Neuronal stem cell (in vitro differentiated cells): ENCODE measurements at regions not wholly inside any gene's neighbourhood (a gene's known extent, or its start where the extent isn't known, plus 50 kb on each side); places are given as distances from the start of the nearest gene placed in this dataset.
A peak's percentile ranks its signal among the peaks of the same experiment; 100 is the strongest.

Experiments
- DNase-seq: peaks from one replicate; pipeline ENCODE4 v3.0.0-alpha.2; 2013; ENCODE audit warnings: low spot score
- H2AFZ ChIP-seq: one replicate; pipeline ENCODE4 v1.6.1; 2013; ENCODE audit warnings: mild to moderate bottlenecking, low read length, inconsistent platforms
- H2AK5ac ChIP-seq: 2 replicates; pipeline ENCODE4 v1.6.1; 2013; ENCODE audit warnings: low read depth, mild to moderate bottlenecking, inconsistent platforms, low read length, moderate library complexity, mixed read lengths
- H2BK120ac ChIP-seq: 2 replicates; pipeline ENCODE4 v1.6.1; 2013; ENCODE audit warnings: low read depth, mild to moderate bottlenecking, inconsistent platforms, low read length, moderate library complexity, mixed read lengths
- H2BK12ac ChIP-seq: one replicate; pipeline ENCODE4 v1.6.1; 2013; ENCODE audit warnings: low read length, inconsistent platforms
- H2BK15ac ChIP-seq: 2 replicates; pipeline ENCODE4 v1.6.1; 2013; ENCODE audit warnings: mild to moderate bottlenecking, low read length, inconsistent platforms, mixed read lengths
- H2BK5ac ChIP-seq: one replicate; pipeline ENCODE4 v1.6.1; 2013; ENCODE audit warnings: inconsistent platforms, mild to moderate bottlenecking, low read length, moderate library complexity
- H3K14ac ChIP-seq: one replicate; pipeline ENCODE4 v1.6.1; 2013; ENCODE audit warnings: low read length, inconsistent platforms
- H3K18ac ChIP-seq: 2 replicates; pipeline ENCODE4 v1.6.1; 2013; ENCODE audit warnings: low read length, inconsistent platforms
- H3K23ac ChIP-seq: 2 replicates; pipeline ENCODE4 v1.6.1; 2013; ENCODE audit warnings: low read depth, mild to moderate bottlenecking, mixed read lengths, low read length, inconsistent platforms; ENCODE audit not compliant: poor library complexity
- H3K27ac ChIP-seq: replicated peaks from 3 replicates; pipeline ENCODE4 v1.5.1; 2013; ENCODE audit warnings: low read length, inconsistent platforms
- H3K27me3 ChIP-seq, 3 experiments: 2 replicates each; pipeline ENCODE4 v1.6.1; 2013; ENCODE audit warnings: low read length in 3 of 3, mild to moderate bottlenecking in 2 of 3, inconsistent platforms in 1 of 3, low read depth in 1 of 3, mixed read lengths in 1 of 3, moderate library complexity in 1 of 3; ENCODE audit not compliant: control insufficient read depth in 3 of 3, insufficient read depth in 3 of 3
- H3K36me3 ChIP-seq, 2 donors: replicated peaks in 1 of 2; 2 replicates each; pipeline ENCODE4 v1.6.1; 2013; ENCODE audit warnings: low read length in 2 of 2; ENCODE audit not compliant: control insufficient read depth in 2 of 2, insufficient read depth in 2 of 2
- H3K4ac ChIP-seq: 2 replicates; pipeline ENCODE4 v1.6.1; 2013; ENCODE audit warnings: inconsistent platforms, mild to moderate bottlenecking, low read length, moderate library complexity
- H3K4me1 ChIP-seq, 2 donors: 1 replicate in 1 of 2; 2 replicates in 1 of 2; pipeline ENCODE4 v1.6.1; 2013; ENCODE audit warnings: low read length in 2 of 2, low read depth in 1 of 2; ENCODE audit not compliant: control insufficient read depth in 2 of 2, insufficient read depth in 1 of 2
- H3K4me2 ChIP-seq: one replicate; pipeline ENCODE4 v1.6.1; 2013; ENCODE audit warnings: mild to moderate bottlenecking, low read length, inconsistent platforms; ENCODE audit not compliant: insufficient read depth, poor library complexity, severe bottlenecking
- H3K4me3 ChIP-seq, 2 donors: 2 replicates each; pipeline ENCODE4 v1.5.1; 2013; ENCODE audit warnings: low read length in 2 of 2, mild to moderate bottlenecking in 2 of 2, inconsistent platforms in 1 of 2, moderate library complexity in 1 of 2
- H3K79me1 ChIP-seq: one replicate; pipeline ENCODE4 v1.6.1; 2013; ENCODE audit warnings: low read depth, mild to moderate bottlenecking, inconsistent platforms, low read length, moderate library complexity
- H3K9ac ChIP-seq: one replicate; pipeline ENCODE4 v1.6.1; 2013; ENCODE audit warnings: mild to moderate bottlenecking, low read depth, low read length, inconsistent platforms; ENCODE audit not compliant: poor library complexity
- H3K9me3 ChIP-seq, 2 donors: replicated peaks in 1 of 2; 2 replicates each; pipeline versions ENCODE3 to v1.6.1; 2013; ENCODE audit warnings: low read length in 2 of 2, mild to moderate bottlenecking in 2 of 2, inconsistent platforms in 1 of 2, low read depth in 1 of 2, mixed read lengths in 1 of 2, moderate library complexity in 1 of 2; ENCODE audit not compliant: control insufficient read depth in 2 of 2, insufficient read depth in 1 of 2
- H4K8ac ChIP-seq: one replicate; pipeline ENCODE4 v1.6.1; 2013; ENCODE audit warnings: low read depth, mild to moderate bottlenecking, inconsistent platforms, low read length, moderate library complexity
- H4K91ac ChIP-seq: one replicate; pipeline ENCODE4 v1.6.1; 2013; ENCODE audit warnings: low read length, low read depth, mild to moderate bottlenecking, inconsistent platforms; ENCODE audit not compliant: poor library complexity
- WGBS, 2 donors: extraction: QIAGEN DNeasy Blood & Tissue Kit; methylation state at CpG; one replicate each; pipeline ENCODE4 v1.1.7; 2013; ENCODE audit warnings: missing lambda C conversion rate in 2 of 2, mixed read lengths in 1 of 2; ENCODE audit not compliant: insufficient read length in 2 of 2, insufficient replicate concordance in 1 of 2; ENCODE audit errors: extremely low coverage in 2 of 2; 5-methylcytosine and 5-hydroxymethylcytosine counted together

DNA sequence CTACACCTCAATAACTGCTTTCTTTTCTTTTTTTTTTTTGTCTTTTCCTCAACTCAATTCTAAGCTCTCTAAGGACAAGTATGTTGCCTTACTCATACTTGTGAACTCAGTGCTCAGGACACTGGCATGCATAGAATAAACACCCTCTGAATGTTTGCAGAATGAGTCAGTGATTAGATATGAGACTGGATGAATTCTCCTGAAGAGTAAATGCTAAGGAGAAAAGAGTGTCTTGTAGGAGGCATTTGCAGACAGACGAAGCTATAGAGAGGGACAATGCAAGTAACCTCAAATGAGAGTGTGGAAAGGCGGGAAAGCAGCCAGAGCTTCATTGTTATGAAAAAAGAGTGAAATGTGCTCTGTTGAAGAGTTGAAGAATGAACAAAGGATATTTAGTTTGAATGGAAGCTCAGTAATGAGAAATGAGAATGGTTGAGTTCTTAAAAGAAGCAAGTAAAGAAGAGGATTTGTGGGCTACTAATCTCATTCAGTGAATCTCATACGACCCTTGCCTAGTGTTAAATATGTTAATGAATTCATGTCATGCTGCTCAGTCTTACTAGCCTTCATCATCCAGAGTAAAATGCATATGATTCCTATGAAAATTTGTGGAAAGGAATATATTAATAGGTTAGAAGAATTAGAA is 166.1 kb upstream of the DPYD start:
- no peak overlapping the region for H3K23ac ChIP-seq
- WGBS, 2 donors: no CpG with 5 or more reads among the region's 3 CpGs
- peak overlapping the region; percentile 59 for H2AFZ ChIP-seq
- no peaks in the 10 kb centered on the region for H3K27me3 ChIP-seq
- no peak overlapping the region for H3K14ac ChIP-seq
- H4K91ac ChIP-seq: no peak overlapping the region
- peak overlapping the region; percentile 1 for H3K27ac ChIP-seq
- DNase-seq: peak; percentile 29
- H3K9ac ChIP-seq: no peak overlapping the region
- no peak overlapping the region for H3K4me3 ChIP-seq
- H2BK5ac ChIP-seq: no peak overlapping the region
- no peak overlapping the region for H2BK12ac ChIP-seq
- H3K18ac ChIP-seq: no peak overlapping the region
- no peak overlapping the region for H3K4me2 ChIP-seq
- no peaks in the 10 kb centered on the region for H3K4me1 ChIP-seq
- no peaks in the 10 kb centered on the region for H3K36me3 ChIP-seq
- no peak overlapping the region for H2BK15ac ChIP-seq
- H3K9me3 ChIP-seq: no peaks in the 10 kb centered on the region
- H2AK5ac ChIP-seq: no peak overlapping the region
- H3K4ac ChIP-seq: no peak overlapping the region
- no peak overlapping the region for H4K8ac ChIP-seq
- no peak overlapping the region for H2BK120ac ChIP-seq
- H3K79me1 ChIP-seq: no peaks in the 10 kb centered on the region

DNA sequence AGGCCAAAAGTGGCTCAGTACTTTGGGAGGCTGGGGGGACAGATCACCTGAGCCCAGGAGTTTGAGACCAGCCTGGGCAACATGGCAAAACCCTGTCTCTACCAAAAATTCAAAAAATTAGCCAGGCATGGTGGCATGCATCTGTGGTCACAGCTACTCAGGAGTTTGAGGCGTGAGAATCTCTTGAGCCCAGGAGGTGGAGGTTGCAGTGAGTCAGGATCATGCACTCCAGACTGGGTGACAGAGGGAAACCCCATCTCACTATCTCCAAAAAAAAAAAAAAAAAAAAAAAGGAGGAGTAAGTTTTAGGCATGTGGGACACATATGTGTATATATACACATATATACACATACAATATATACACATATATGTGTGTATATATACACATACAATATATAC is 165.3 kb upstream of the DPYD start:
- Histone ChIP-seq H3K36me3 (no peaks in the 10 kb centered on the region), H2BK120ac (no peak overlapping the region), H3K18ac (no peak overlapping the region), H2BK15ac (no peak overlapping the region), H3K27ac (no peak overlapping the region), H2BK12ac (no peak overlapping the region), H3K4me2 (no peak overlapping the region), H3K79me1 (no peaks in the 10 kb centered on the region), H3K27me3 (no peaks in the 10 kb centered on the region), H3K4me3 (no peak overlapping the region), H2AFZ (no peak overlapping the region), H2BK5ac (no peak overlapping the region), H2AK5ac (no peak overlapping the region), H3K9ac (no peak overlapping the region), H3K23ac (no peak overlapping the region), H3K9me3 (no peaks in the 10 kb centered on the region), H4K91ac (no peak overlapping the region), H4K8ac (no peak overlapping the region), H3K14ac (no peak overlapping the region), H3K4ac (no peak overlapping the region), H3K4me1 (no peaks in the 10 kb centered on the region)
- no CpG with 5 or more reads among the region's 1 CpG for WGBS, 2 donors
- no peak for DNase-seq

- no peak overlapping the region for H3K18ac ChIP-seq
- H3K9me3 ChIP-seq: no peaks in the 10 kb centered on the region
- H2BK15ac ChIP-seq: no peak overlapping the region
- no peak overlapping the region for H2BK120ac ChIP-seq
- WGBS, 2 donors: no CpG with 5 or more reads among the region's 2 CpGs
- DNase-seq: no peak
- no peaks in the 10 kb centered on the region for H3K79me1 ChIP-seq
- H3K4me1 ChIP-seq: no peaks in the 10 kb centered on the region
- no peak overlapping the region for H2BK5ac ChIP-seq
- H4K8ac ChIP-seq: no peak overlapping the region
- H3K14ac ChIP-seq: no peak overlapping the region
- no peaks in the 10 kb centered on the region for H3K36me3 ChIP-seq
- H3K4me2 ChIP-seq: no peak overlapping the region
- H3K4ac ChIP-seq: no peak overlapping the region
- H4K91ac ChIP-seq: no peak overlapping the region
- no peak overlapping the region for H2AFZ ChIP-seq
- H2BK12ac ChIP-seq: no peak overlapping the region
- H3K9ac ChIP-seq: no peak overlapping the region
- H3K27me3 ChIP-seq: no peaks in the 10 kb centered on the region
- H3K4me3 ChIP-seq: no peak overlapping the region
- H2AK5ac ChIP-seq: no peak overlapping the region
- H3K23ac ChIP-seq: no peak overlapping the region
- H3K27ac ChIP-seq: no peak overlapping the region
Observed at GRCh38 chr1:98084188-98084587, 163.4 kb upstream of the DPYD start.

DNA sequence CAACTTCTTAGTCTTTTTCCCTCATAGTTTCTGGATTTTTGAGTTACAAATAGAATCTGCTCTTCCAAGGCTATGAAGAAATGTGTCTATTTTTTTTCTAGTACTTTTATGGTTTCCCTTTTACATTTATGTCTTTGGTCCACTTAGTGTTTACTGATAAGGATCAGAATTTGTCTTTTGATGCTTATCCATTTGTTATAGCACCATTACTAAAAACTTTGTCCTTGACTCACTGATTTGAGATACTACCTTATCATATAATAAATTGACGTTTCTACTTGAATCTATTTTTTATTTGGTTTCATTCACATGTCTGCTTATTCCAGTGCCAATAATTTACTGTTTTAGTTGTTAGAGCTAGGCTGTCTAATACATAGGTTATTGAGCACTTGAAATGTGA is 161.1 kb upstream of the DPYD start:
- Histone ChIP-seq H3K9ac (no peak overlapping the region), H3K27me3 (no peaks in the 10 kb centered on the region), H3K9me3 (no peaks in the 10 kb centered on the region), H2BK120ac (no peak overlapping the region), H3K79me1 (no peaks in the 10 kb centered on the region), H2AK5ac (no peak overlapping the region), H3K4me2 (no peak overlapping the region), H3K27ac (no peak overlapping the region), H4K8ac (no peak overlapping the region), H2BK15ac (no peak overlapping the region), H4K91ac (no peak overlapping the region), H3K18ac (no peak overlapping the region), H3K4me3 (no peak overlapping the region), H3K36me3 (no peaks in the 10 kb centered on the region), H3K14ac (no peak overlapping the region), H3K4ac (no peak overlapping the region), H2BK12ac (no peak overlapping the region), H3K23ac (no peak overlapping the region), H2BK5ac (no peak overlapping the region), H3K4me1 (peaks cover 0 to 2% of the 10 kb centered on the region in 2 donors), H2AFZ (no peak overlapping the region)
- DNase-seq: no peak
- no CpG with 5 or more reads among the region's 1 CpG for WGBS, 2 donors
